Right renal cortex interstitium (tissue), 3 donors: ENCODE measurements at regions not wholly inside any gene's neighbourhood (a gene's known extent, or its start where the extent isn't known, plus 50 kb on each side); places are given as distances from the start of the nearest gene placed in this dataset.

Source experiments
- DNase-seq, 3 donors: peaks; one replicate each; pipeline ENCODE4 v3.0.0-alpha.2; 2013; ENCODE audit warnings: low read depth in 3 of 3, low spot score in 2 of 3

DNA sequence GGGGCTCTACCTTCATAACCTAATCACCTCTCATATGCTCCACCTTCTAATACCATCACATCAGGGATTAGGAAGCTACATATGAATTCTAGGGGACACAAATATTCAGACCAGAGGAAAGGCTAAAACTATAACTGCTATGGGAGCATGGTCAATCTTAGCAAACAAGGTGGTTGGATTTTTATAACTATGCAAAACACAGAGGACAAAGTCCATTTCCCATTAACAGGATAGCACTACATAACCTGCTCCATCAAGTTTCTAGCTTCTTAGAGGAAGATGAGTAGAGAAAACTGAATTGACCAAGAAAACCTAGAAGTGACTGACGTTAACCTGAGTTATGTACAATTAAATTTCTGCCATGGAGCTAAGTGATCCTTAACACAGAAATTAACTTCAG lies 398.6 kb downstream of the TBL1XR1 start:
- DNase-seq = no peak

- no peak for DNase-seq
Measured at GRCh38 chr3:176796371-176796770, 400.9 kb downstream of the TBL1XR1 start.

DNA sequence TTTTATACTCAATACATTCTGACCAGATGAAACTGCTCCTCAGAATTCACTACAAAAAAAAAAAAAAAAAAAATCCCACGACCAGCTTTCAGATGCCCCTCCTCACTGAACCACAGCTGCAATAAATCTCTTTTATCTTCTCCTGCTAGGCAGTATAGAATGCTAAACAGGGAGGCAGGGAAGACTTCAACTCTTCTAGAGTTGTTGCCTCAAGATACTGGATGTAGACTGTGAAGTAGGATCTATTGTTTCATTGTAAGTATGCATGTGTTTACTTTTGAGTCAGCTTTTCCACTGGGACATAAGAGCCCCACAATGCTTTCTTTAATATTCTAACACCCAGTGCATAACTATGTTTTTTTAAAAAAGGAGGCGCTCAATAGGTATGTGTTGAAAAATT lies 401.4 kb downstream of the TBL1XR1 start:
- DNase-seq = peak in 2 of 3 donors; percentile 16 to 24

- DNase-seq = no peak
Measured at GRCh38 chr3:176794406-176794805, 402.9 kb downstream of the TBL1XR1 start.

DNA sequence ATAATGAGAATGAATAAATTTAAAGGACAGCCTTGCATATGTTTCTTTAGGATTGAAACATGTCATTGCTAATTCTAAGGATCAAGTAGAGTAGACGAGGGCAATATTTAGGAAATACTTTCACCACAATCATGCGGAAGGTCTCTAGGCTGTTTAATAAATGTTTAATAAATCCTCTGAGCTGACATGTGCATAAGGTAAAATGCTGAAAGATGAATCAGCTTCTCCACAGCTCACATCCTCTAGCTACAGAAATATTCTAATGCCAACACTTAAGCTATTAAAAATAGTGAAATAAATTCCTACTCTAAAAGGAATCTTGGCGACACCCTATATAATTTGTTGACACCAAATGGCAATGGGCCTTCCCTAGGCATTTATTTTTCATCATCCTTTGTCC lies 407.3 kb downstream of the TBL1XR1 start:
- DNase-seq = no peak

DNA sequence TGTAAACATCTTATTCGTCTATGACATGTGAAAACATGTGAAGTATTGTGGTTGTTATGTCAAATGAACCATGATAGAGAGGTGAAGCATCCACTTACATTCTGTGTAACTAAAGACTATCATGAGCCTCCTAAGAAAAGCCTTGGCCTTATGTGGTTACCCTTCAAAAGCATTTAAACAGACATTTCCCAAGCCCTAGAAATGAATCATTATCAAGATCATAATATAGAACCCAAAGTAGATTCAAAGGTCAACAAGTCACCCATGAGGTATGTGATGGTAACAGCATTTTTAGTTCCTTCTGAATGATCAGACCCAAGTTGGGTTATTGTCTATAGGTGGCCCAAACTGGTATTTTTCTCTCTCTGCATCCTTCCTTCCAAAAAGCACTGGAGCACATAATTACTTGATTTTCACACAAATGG lies 408.0 kb downstream of the TBL1XR1 start:
- peak; percentile 15 to 30 (median 25) for DNase-seq

DNA sequence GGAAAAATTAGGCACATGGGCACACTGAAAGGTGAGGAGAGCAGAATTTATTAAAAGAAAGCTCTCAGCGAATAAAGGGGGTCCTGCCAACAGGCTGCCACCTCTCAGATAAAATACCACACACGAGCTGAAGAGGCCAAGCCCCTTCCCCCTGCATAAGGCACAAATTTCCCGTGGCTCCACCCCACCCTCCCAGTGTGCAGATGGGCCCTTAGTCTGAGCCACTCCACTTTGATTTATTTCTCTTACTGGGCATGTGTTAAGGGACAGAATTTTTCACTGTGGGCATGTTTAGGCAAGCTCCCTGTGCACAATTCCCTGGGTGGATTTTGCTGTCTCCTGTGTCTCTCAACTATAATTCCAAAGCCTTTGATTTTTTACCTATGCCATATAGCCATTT lies 409.8 kb downstream of the TBL1XR1 start:
- DNase-seq = no peak

GRCh38 chr3:176785171-176785570 lies 412.1 kb downstream of the TBL1XR1 start:
- no peak for DNase-seq

DNA sequence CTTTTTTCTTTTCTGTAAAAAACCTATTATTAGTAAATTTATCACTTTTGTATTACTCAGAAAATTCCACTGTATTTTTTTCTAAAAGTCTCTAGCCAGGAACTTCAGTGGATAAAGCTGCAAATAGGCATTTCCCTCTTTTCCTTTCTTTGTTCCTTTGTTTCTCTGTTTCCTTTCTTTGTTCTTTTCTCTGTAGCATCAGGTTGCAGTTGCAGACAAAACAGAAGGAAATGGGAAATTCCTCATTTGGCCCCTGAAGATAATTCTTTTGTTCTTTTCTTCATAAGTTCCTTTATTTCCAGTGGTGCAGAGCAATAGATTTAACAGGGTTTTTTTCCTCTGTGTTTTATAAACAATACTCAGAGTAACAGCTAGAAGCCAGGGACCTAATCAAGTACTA lies 416.5 kb downstream of the TBL1XR1 start:
- no peak for DNase-seq

- DNase-seq = no peak
Measured at GRCh38 chr3:176776622-176777175, 420.6 kb downstream of the TBL1XR1 start.

- DNase-seq = no peak
Measured at GRCh38 chr3:176769547-176770190, 427.6 kb downstream of the TBL1XR1 start.

- no peak for DNase-seq
Measured at GRCh38 chr3:176767385-176767784, 429.9 kb downstream of the TBL1XR1 start.

DNA sequence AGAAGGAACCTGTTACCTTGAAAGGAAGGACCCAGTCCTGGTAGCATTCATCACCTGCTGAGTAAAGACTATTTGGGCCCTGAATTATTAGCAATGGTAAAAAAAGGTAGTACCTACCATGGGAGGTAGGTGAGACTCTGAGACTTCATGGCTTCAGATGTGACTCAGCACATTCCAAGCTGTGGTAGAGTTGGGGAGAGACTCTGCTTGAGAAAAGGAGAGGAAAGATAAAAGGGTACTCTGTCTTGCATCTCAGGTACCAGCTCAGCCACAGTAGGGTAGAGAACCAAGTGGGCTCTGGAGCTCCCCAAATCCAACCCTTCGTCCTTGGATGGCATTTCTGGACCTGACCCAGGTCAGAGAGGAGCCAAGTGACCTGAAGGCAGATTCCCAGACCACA lies 430.4 kb downstream of the TBL1XR1 start:
- no peak for DNase-seq

GRCh38 chr3:176765382-176765900 lies 431.8 kb downstream of the TBL1XR1 start:
- no peak for DNase-seq

- no peak for DNase-seq
Measured at GRCh38 chr3:176759815-176760506, 437.3 kb downstream of the TBL1XR1 start.

GRCh38 chr3:176757429-176757828 lies 439.9 kb downstream of the TBL1XR1 start:
- no peak for DNase-seq

- no peak for DNase-seq
Measured at GRCh38 chr3:176755977-176756376, 441.3 kb downstream of the TBL1XR1 start.

DNA sequence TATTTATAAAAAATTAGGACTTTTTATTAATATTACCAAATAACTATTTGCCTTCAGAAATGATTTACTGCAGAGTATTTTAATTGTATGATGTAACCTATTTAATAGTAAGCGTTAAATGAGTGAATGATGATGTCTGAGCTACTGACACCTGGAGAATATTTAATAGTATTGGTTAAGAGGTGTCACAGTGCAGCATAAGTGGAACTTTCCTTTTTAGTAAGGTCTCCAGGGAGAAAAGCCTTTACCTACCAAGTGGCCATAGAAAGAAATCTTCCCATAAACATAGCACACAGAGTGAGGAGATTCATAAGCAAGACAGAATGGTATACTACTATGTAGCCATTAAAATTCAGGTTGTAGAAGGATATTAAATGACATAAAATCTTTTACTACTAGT lies 441.7 kb downstream of the TBL1XR1 start:
- no peak for DNase-seq

DNA sequence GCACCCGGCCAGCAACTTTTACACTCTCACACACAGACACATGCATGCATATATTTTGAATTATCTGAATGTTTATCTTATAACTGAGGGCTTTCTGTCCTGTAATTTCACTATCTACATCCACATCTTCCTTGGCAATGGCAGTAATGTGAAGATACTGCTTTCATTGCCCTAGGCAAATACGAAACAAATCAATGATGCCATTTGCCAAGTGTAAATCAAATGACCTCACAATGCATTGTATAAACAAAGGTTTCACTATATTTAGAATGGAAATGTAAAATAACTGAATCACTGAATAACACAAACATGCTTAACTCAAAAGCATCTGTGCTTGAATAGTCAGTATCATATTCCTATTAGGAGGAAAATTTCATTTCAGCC lies 455.6 kb downstream of the TBL1XR1 start:
- no peak for DNase-seq

- DNase-seq = no peak
Measured at GRCh38 chr3:176740906-176741663, 456.2 kb downstream of the TBL1XR1 start.

DNA sequence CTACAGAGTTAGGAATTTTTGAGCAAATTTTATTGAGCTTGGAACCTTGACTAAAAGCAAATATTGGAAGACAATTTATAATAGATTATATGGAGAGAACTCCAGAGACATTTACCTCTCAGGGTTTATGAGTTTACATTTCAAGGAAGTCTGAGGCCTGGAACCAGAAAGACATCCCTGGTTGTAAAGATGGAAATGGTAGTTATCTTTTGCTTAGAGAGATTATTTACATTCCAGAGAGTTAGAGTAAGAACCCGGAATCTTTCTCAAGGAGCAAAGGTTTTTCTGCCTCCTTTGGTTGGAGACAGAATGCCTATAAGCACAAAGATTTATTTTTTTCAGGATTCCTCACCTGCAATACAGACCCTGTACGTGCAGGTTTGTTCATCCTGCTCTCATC lies 458.1 kb downstream of the TBL1XR1 start:
- no peak for DNase-seq
